H1 (cell line): ENCODE measurements at regions not wholly inside any gene's neighbourhood (a gene's known extent, or its start where the extent isn't known, plus 50 kb on each side); places are given as distances from the start of the nearest gene placed in this dataset.

Experiments used
- CREB1 ChIP-seq: IDR thresholded peaks from 2 replicates; pipeline ENCODE4 v1.6.1; 2012; ENCODE audit warnings: inconsistent platforms
- JUND ChIP-seq: IDR thresholded peaks from 2 replicates; pipeline ENCODE4 v1.6.1; 2011; ENCODE audit warnings: mild to moderate bottlenecking, improper control_type of control experiment, low read length
- MAX ChIP-seq: IDR thresholded peaks from 2 replicates; pipeline ENCODE4 v1.6.1; 2012; ENCODE audit warnings: inconsistent platforms
- POLR2A ChIP-seq, 2 experiments: IDR thresholded peaks; 1 replicate in 1 of 2; 2 replicates in 1 of 2; pipeline ENCODE4 v1.6.1; 2011; ENCODE audit warnings: low read depth in 2 of 2, low read length in 2 of 2, mild to moderate bottlenecking in 2 of 2; ENCODE audit errors: control extremely low read depth in 1 of 2
- RAD21 ChIP-seq, 2 experiments: IDR thresholded peaks in 1 of 2; conservative IDR thresholded peaks in 1 of 2; 2 replicates each; pipeline ENCODE4 v1.6.1; 2011; ENCODE audit warnings: low read depth in 2 of 2, low read length in 2 of 2, improper control_type of control experiment in 1 of 2, inconsistent platforms in 1 of 2, mild to moderate bottlenecking in 1 of 2, moderate library complexity in 1 of 2
- RNF2 ChIP-seq: fragments of 200-900, 300-1000 bp; sonication (generic); IDR thresholded peaks from 2 replicates; pipeline ENCODE4 v1.7.1; 2016; ENCODE audit warnings: borderline replicate concordance, low read depth, mild to moderate bottlenecking, antibody characterized with exemption, low read length; ENCODE audit not compliant: poor library complexity, severe bottlenecking; ENCODE audit errors: missing control alignments
- SP4 ChIP-seq: IDR thresholded peaks from 2 replicates; pipeline ENCODE4 v1.6.1; 2012; ENCODE audit warnings: low read length, inconsistent platforms

- TF ChIP-seq CREB1 (no peak), RAD21 (IDR thresholded peaks at IDR 0.05 in 1 of 2, conservative IDR thresholded peaks at IDR 0.05 in 1 of 2; ENCODE audit: low read depth in 2 of 2, low read length in 2 of 2) (no peak), JUND (no peak), SP4 (no peak), RNF2 (no peak), POLR2A (IDR thresholded peaks at IDR 0.05; ENCODE audit: control extremely low read depth in 1 of 2, low read depth in 2 of 2, low read length in 2 of 2) (no peak), MAX (no peak)
- TF ChIP-seq, all 59 proteins: peak for 0
Observed at GRCh38 chr9:72457366-72457765, 64.0 kb upstream of the TMC1 start (continued).
